ENCODE measurements at regions not wholly inside any gene's neighbourhood (a gene's known extent, or its start where the extent isn't known, plus 50 kb on each side); places are given as distances from the start of the nearest gene placed in this dataset.

DNA sequence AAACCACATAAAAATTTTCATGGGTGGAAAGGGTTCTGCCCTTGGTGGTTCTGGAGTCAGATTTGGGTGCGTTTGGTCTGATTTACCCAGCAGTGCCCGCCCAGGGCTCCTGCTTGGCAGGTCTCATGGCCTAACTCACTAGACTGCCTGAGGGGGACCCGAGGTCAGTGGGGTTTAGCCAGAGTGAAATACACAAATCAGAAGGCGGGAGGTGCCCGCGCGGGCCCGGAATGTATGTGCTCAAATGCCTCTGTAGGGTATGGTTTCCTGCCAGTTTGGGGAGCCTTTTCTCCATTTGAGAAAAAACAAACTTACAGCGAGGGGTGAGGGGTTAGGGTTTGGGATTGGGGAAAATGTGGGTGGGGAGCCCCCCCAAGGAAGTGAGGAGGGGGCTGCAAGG lies 70.9 kb upstream of the POLG start:
- ATAC-seq (ENCODE audit: low FRiP score) (no peak), DNase-seq (ENCODE audit: low spot score) (no peak)
- TF ChIP-seq, protein P1, sequence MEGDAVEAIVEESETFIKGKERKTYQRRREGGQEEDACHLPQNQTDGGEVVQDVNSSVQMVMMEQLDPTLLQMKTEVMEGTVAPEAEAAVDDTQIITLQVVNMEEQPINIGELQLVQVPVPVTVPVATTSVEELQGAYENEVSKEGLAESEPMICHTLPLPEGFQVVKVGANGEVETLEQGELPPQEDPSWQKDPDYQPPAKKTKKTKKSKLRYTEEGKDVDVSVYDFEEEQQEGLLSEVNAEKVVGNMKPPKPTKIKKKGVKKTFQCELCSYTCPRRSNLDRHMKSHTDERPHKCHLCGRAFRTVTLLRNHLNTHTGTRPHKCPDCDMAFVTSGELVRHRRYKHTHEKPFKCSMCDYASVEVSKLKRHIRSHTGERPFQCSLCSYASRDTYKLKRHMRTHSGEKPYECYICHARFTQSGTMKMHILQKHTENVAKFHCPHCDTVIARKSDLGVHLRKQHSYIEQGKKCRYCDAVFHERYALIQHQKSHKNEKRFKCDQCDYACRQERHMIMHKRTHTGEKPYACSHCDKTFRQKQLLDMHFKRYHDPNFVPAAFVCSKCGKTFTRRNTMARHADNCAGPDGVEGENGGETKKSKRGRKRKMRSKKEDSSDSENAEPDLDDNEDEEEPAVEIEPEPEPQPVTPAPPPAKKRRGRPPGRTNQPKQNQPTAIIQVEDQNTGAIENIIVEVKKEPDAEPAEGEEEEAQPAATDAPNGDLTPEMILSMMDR (IDR thresholded peaks at IDR 0.05) = no peak

DNA sequence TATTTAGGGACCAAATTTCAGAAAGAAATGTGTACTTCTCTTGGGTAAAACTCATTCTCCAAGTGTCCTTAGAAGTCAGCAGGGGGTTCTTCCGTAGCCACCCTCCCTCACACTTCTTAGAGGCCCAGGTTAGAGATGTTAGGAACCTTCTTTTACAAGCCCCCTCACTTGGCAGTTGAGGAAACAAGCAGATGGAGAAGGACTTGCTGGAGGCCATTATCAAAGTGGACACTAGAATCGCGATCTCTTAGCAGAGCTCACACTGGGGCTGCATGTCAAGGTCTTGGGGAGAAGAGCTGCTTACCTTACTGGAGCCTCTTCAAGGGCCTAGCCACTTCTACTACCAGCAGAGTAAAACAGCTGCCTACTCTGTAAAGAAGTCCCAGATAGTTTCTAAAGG lies 69.4 kb upstream of the POLG start:
- ATAC-seq (ENCODE audit: low FRiP score) (no peak), DNase-seq (ENCODE audit: low spot score) (no peak)
- TF ChIP-seq, protein P1 (IDR thresholded peaks at IDR 0.05) = no peak

DNA sequence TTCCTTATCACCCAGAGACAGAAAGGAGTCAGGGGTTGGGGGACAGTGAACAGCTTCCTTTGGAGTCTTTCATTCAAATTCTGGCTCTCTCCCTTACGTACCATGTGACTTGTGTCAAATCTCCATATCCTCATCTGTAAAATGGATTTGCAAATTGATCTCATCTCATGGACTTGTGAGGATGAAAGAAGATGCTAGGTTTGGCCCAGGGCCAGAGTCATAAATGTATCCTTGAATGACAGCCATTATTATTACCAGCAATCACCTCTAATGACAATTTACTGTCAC lies 67.8 kb upstream of the POLG start:
- DNase-seq (ENCODE audit: low spot score) (no peak), ATAC-seq (ENCODE audit: low FRiP score) (no peak)
- TF ChIP-seq, protein P1 (IDR thresholded peaks at IDR 0.05) = no peak

DNA sequence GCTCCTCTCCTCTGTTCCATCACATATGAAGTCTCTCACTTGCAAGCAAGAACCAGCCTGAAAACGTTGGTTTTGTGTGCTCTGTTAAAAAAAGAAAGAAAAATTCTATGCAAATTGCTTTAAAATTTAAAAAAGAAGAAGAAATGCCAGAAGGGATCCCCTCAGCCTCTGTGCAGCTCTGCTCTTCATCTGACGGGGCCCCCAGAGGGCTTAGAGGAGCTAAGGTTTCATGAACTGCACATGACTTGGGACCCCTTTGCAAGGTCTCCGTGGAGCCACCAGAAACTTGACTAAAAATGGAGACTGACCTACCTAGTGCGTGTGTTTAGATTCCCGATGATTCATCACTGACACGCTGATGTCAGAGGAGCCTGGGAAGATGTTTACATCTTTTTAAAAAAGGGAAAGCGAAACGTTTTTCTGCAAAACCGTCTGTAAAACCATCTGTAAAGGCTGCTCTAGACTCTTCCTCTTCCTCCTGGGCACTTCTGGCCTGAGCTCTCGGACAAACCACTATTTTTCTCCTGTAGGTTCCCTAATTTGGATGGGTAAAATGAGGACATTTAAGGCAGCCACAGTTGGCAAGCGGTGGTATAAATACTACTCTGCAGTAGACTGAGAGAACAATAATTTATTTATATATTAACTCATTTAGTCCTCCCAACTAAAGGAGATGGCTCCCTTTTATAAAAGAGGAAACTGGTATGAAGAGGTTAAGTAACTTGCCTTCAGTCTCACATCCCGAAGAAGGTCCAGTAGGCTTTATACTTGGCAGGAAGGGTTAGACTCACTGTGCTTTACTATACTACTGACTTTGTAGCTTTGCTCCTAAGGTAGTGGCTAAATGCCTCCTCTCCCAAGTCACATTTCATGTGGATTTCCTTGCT lies 67.2 kb upstream of the POLG start:
- DNase-seq (ENCODE audit: low spot score) = no peak
- TF ChIP-seq, protein P1 (IDR thresholded peaks at IDR 0.05) = no peak
- ATAC-seq (ENCODE audit: low FRiP score) = no peak

DNA sequence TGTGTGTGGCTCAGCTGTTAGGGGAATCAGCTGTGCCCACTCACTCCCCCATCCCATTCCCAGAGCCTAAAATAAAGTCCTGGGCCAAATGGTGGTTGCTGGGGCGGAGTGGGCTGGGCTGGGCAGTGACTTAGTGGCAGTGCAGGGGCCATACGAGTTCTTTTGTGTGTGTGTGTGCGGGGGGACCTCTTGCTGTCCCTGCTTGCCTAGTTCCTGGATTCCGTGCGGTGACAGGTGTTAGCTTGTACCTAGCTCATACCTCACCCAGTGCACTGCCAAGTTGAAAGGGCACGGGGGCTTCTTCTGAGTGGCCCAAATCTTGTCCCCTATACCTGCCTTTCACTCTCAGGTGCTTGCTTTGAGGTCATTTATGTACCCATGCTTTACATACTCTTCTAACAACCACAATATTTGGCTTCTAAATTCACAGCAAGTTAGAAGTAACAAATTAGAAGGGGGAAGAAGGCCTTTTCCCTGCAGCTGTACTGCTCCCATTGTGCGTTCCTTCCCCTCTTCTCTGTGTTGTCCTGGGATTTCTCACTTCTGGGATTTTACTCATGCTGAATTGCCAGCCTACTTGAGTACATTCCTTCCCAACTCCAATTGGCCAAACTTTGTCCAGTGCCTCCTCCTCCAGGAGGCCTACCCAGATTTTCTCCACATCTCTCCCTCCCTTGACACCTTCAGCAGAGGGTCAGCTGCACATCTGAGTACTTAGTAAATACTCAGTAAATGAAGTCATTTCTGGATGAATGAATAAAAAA lies 66.3 kb upstream of the POLG start:
- DNase-seq (ENCODE audit: low spot score) = no peak
- no peak for ATAC-seq (ENCODE audit: low FRiP score)
- TF ChIP-seq, protein P1 (IDR thresholded peaks at IDR 0.05) = no peak

DNA sequence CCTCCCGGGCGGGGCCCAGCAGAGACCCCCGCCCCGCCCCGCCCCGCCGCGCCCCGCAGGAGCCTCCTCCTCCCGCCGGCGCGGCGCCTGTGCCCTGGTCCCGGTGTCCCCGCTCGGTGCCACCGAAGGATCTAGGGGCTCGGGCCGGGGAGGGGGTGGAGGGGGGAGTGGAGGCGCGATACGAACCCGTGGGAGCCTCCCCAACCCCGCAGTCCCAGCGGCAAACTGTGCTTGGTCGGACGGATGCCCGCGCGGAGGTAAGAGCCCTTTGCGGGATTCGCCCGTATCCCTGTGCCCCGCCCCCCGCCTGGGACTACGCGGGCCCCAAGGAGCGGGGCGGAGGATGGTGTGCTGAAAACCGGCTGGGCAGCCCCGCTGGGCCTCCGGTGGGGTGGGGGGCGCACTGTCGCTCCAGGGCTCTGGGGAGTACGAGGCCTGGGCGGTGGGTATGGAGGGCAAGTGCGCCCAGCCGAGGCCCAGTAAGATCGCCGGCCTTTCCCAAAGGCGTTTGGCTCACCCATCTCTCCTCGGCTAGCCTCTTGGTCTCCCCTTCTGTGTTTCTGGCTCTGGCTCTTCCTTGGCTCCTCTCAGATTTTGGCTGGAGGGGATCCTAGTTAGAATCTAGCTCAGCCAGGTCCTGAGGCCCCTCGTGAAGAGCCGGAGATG lies 65.6 kb upstream of the POLG start:
- ATAC-seq (ENCODE audit: low FRiP score) (no peak), DNase-seq (ENCODE audit: low spot score) (no peak)
- TF ChIP-seq, protein P1 (IDR thresholded peaks at IDR 0.05) = no peak
